HG03159 (cell line): ENCODE measurements at regions not wholly inside any gene's neighbourhood (a gene's known extent, or its start where the extent isn't known, plus 50 kb on each side); places are given as distances from the start of the nearest gene placed in this dataset.
"Not testable (repeated sequence)": the region's sequence is repeated elsewhere in the genome, so short reads cannot be mapped to it uniquely, and the experiment has no call there.

ENCODE experiments used
- ATAC-seq: cut with Tn5 transposase; IDR thresholded peaks from one replicate; pipeline ENCODE4 v1.9.1; 2021; ENCODE audit warnings: mild to moderate bottlenecking, moderate library complexity; ENCODE audit not compliant: unreplicated experiment

DNA sequence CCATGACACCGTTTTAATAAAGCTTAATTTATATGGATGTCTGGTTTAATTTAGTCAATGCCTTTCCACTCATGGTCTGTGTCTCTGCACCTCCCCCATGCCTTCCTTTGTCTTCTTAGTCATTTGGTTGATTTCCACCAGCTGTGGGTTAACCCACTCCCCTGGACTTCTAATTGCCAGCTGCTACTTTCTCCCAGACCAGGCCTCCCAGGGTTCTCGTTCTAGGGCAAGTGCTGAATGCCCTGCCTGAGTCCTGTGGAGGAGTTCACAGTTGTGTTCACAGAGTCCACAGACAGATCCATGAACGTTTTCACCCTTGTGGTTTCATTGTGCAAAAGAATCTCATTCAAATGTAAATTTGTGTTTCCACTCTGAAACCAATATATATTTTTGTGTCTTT lies 243.4 kb downstream of the NUF2 start:
- ATAC-seq = no peak

DNA sequence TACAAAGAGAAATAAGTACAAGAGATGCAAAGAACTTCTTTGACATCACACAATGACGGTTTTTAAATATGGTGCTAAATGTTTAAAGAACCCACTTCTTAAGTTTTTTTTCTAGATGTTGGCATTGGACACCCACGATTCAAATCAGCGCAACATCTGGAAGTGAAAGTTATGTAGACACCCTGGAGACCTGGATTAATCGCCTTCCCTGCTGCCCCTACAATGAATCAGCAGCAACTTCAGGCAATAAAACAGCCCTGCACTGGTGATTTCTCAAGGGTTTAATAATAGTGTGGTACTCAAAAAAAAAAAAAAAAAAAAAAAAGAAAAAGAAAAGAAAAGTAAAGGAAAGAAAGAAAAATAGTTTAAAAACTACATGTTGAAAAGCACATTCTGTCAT lies 248.3 kb downstream of the NUF2 start:
- no peak for ATAC-seq

DNA sequence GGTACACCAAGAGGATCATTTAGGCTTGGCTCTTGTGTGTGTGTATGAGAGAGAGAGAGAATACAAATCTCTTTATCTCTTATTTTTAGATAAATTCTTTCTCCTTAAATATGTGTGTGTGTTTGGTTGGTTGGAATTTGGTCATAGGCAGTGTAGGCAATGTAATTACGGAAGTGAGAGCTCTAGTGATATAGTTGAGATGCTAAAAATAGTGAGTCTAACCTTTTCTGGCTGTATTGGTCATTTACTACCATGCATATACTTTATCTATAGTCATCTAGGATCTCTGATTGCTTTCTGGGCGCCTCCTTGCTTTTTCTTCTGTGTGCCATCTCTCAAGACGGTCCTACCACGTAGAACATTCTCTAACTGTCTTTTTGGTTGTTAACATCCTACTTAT lies 250.2 kb downstream of the NUF2 start:
- no peak for ATAC-seq

DNA sequence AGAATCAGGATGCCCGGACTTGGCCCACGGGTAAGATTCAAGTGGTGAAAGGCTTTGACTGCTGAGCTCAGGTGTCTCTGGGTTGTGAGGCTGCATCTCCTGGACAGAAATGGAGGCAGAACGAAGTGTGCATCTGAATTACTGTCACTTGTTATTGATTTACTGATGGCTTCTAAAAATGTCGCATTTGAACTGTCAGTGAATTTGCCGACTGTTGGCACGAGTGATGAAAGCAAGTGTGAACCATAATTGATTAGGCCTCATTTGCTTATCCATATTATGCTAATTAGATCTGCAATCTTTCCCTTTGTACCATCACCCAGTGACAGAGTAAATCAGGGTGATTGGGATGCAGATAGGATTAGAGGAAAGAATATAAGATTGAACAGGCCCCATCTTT lies 252.4 kb downstream of the NUF2 start:
- ATAC-seq = no peak

DNA sequence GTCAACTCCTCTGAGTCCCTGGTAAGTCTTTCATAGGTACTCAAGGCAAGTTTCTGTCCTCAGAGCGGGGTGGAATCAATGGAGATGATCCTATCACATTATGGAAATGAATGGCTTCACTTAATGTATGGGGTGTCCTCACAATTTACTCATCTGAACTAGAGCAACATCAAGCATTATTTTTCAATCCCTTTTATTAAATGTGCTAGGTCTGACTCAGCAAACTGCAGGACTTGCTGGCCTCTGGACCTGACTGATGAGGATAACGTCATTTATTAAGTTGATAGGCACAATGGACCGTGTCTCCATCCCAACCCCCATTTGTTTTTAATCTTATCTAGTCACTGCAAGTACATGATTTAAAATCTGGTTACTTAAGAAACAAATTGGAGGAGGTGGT lies 259.2 kb downstream of the NUF2 start:
- ATAC-seq = no peak

DNA sequence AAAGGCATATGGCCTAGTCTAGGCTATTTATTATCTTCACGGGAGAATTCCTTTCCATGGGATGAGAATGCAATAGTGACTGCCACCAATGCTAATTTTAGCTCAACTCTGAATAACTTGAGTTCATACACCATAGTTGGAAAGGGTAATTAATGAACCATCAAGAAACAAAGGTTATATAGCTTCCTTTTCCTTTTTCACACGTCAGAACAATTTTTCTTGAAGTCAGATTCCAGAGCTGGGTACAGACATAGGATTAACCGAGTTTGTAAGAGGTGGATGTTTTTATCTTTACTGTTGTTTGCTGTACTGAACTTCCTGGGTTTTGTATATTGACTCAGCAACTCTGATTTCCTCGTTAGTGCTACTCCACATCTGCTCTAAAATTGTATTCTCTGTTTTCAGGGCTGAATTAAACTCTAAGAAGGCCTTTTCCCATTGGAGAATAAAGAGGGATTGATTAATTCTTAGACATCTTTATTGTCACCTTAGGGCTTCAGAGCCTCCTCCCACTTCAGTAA lies 262.0 kb downstream of the NUF2 start:
- no peak for ATAC-seq

DNA sequence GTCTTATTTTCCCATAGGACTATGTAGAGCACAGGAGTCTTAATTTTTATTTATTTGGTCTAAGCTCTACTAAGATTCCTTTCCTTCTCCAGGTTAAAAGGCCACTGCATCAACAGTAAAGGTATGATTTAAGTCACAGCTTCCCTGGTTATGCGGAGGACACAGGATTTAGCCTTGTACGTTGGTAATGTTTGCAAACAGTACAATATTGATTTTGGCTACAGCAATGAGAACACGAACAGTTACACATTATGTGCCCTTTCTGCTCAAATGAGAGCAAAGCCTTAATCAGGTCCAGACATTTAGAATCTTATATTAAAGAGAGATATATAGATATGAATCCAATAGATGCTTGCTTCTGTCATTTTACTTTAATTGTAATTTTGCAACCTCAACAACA lies 264.0 kb downstream of the NUF2 start:
- ATAC-seq = no peak

DNA sequence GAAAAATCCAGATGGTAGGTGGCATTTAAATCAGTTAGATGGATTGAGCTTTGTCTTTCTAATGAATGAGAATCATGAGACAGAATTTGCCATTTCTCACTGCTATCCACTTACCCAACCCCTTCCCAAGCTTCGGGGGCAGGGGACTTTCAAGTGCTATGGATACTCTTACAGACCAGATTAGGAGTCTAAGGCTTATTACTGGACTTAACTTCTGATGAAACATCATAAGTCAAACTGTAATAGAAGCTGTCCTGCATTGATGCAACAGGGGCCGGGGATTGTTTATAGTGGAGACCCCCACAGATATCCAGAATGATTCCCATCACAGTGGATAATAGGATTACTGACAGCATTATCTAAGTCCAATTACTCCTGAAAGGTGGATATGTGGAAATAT lies 267.0 kb downstream of the NUF2 start:
- no peak for ATAC-seq

DNA sequence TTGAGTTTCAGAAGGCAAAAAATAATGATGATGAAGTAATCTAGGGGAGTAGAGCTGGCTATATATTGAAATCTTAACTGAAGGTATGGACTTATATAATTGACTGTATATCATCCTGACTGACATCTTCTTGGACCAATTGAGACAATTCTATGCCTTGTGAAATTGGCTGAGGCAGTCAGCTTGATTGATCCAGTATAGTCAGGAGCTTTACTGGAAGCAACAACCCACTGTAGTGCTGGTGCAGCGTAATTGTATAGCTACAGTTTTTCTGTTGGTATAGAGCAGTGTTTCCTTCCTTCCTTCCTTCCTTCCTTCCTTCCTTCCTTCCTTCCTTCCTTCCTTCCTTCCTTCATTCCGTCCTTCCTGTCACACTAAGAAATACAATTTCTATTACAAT lies 268.0 kb downstream of the NUF2 start:
- no peak for ATAC-seq

DNA sequence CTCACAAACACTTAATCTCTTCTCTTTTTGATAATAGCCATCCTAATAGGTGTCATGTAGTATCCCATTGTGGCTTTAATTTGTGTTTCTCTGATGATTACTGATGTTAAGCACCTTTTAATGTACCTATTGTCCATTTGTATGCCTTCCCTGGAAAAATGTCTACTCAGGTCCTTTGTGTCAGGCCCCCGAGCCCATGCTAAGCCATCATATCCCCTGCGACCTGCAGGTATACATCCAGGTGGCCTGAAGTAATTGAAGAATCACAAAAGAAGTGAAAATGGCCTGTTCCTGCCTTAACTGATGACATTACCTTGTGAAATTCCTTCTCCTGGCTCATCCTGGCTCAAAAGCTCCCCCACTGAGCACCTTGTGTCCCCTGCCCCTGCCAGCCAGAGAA lies 269.4 kb downstream of the NUF2 start:
- ATAC-seq = not testable (repeated sequence)

DNA sequence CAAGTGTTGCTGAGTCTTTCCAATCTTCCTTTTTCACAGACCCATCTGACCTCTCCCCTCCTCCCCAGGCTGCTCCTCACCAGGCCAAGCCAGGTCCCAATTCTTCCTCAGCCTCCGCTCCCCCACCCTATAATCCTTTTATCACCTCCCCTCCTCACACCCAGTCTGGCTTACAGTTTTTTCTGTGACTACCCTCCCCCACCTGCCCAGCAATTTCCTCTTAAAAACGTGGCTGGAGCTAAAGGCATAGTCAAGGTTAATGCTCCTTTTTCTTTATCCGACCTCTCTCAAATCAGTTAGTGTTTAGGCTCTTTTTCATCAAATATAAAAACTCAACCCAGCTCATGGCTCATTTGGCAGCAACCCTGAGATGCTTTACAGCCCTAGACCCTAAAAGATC lies 270.9 kb downstream of the NUF2 start:
- ATAC-seq = not testable (repeated sequence)

DNA sequence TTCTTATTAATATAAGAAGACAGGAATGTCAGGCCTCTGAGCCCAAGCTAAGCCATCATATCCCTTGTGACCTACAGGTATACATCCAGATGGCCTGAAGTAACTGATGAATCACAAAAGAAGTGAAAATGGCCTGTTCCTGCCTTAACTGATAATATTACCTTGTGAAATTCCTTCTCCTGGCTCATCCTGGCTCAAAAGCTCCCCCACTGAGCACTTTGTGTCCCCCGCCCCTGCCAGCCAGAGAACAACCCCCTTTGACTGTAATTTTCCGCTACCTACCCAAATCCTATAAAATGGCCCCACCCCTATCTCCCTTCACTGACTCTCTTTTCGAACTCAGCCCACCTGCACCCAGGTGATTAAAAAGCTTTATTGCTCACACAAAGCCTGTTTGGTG lies 274.4 kb downstream of the NUF2 start:
- ATAC-seq = not testable (repeated sequence)

DNA sequence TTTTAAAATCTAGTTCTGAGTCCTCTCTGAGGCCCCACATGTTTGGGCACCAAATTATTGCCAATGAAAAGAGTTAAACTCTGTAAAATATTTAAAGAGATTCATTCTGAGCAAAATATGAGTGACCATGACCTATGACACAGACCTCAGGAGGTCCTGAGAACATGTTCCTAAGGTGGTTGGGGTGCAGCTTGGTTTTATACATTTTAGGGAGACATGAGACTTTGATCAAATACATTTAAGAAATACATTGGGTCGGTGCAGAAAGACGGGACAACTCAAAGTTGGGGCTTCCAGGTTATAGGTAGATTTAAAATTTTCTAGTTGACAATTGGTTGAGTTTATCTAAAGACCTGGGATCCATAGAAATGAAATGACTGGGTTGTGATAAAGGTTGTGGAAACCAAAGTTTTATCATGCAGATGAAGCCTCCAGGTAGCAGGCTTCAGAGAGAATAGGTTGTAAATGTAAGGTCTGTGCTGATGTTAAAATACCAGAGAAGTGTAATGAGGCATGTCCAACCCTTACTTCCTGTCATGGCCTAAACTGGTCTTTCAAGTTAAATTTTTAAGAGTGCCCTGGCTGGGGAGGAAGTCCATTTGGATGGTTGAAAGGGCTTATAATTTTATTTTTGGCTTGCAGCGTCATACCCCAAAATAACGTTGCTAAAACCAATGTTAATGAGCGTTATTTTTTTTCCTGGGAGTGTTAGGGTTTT lies 274.9 kb downstream of the NUF2 start:
- no peak for ATAC-seq

DNA sequence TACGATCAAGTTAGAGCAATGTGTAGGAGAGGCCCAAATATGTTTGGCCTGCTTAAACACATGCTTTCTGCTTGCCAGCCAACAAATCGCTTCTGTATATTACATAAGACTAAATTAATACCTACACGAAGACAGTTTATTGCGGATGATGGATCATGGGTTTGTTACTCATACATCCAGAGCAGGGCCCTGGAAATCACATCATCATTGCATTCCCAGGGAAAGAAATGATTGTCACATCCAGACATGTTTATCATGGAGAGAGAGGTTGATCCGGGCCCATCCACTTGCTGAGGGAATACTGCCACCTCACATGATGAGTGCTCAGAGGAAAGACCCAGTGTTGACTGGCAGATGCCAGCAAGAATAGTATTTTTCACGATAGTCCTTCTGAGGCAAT lies 282.6 kb downstream of the NUF2 start:
- no peak for ATAC-seq

DNA sequence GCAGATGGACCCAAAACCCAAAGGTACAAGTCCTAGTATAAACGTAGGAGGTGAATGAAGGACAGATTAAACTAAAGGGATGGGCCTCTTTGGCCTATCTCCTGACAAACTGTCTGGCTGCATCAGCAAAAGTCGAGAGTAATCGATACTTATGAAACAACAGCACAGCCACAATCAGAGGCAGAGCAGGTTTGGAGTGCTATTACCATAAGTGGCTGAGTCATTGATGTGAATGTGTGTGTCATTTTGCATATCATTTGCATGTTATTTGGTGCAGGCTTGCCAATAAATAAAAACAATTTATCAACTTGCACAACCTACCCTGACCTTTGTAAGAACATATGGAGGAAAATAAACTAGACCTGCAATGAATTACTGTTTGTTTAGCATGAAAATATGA lies 283.1 kb downstream of the NUF2 start:
- no peak for ATAC-seq

DNA sequence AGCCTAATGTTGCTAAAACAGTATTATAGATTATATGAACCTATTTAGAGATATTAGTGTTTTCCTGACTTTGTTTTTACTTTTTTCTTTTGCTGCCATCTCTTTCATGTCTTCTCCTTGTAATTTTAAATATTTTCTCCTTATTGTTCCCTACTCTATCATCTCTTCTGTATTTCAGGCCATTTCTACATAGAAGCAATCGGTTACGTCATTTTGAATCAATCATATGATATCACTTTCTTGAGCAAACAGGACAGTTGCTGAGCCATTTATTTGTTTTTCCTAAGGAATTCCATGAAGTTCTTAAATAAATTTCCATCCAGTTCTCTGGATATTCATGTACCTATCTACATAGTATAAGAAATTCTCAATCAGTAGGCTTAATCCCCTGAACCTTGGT lies 287.2 kb downstream of the NUF2 start:
- ATAC-seq = no peak

DNA sequence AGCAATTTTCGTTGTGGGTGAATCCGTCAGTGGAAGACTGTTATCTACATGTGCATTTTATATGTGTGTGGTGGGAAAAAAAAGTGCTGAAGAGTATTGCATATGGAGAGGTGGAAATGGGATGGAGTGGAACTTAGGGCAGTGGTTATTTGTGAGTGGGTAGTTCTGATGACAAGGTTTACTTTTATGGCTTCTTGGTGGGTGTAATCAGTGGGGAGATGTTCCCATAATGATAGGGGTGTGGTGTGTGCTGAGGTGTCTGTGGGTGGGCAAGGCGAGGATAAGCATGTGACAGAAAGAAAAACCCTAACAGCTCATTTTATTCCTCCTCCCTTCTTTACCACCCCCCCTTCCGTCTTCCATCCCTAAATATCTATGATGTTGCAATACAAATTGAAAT lies 288.1 kb downstream of the NUF2 start:
- no peak for ATAC-seq

DNA sequence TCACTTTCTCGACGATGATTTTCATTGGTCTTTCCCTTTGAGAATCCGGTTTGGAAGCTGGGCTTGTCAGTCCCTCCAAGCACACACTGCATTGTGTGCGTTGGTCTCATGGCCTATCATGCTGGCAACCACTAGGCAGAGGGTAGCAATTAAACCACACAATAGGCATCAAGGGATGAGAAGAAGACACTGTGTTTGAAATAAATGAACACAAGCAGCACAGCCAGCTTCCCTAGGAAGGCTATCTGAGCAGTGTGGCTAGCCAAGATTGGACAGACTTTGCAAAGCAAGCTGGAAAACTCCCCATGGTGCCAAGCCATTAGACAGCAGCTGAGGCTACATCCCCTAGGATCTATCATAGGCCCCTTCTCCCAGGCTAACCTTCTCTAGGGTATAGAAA lies 288.7 kb downstream of the NUF2 start:
- no peak for ATAC-seq

DNA sequence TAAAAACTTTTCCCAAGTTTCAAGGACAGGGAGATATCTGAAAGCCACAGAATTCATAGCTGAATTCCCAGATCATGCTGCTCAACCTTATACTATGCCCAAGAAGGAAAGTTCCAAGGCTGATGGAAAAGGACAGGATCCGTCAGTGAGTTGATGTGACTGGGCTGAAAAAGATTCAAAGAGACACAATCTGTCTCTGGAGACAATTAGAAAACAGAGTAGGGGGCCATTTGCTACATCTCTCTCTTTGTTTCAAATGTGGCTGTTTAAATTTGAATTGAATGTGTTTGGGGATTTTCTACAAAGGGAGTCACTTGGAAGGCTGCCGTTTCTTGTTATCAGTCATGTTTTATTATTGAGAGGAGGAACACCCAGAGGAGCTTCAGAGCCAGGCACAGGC lies 292.6 kb downstream of the NUF2 start:
- ATAC-seq = no peak

DNA sequence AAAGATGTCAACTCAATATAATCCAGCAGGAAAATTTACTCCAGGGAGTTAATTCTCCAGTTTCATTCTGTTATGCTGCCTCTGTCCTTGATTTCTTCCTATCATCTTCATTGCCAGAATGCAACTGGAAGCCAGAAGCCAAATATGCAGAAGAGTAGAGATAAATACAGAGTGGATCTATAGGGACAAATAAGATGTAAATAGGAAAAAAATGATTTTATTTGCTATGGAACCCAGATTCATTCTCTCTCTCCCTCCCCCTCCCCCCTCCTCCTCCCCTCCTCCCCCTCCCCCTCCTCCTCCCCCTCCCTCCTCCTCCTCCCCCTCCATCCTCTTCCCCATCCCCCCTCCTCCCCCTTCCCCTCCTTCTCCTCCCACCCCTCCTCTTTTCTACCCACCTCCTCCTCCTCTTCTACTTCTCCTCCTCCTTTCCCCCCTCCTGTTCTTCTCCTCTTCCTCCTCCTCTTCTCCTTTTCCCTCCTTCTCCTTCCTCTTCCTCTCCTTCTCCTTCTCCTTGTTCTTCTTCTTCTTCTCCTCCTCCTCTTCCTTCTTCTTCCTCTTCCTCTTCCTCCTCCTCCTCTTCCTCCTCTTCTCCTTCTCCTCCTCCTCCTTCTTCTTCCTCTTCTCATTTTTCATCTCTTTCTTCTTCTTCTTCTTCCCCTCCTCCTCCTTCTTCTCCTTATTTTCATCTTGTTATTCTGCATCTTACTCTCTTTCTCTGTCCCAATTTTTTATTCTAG lies 306.4 kb downstream of the NUF2 start:
- no peak for ATAC-seq

DNA sequence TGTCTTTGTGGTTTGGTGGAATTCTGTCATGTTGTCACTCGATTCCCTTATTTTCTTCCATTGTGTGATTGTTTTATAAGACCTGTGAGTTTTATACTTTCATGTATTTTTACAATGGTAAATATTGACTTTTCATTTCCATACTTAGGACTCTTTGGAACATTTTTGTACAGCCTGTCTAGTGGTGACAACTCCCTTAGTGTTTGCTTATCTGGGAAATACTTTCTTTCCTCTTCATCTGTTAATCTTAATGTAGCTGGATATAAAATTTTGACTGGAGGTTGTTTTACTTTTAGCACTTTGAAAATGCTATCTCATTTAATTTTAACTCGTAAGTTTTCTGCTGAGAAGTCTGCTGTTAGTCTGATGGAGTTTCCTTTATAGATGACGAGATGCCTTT lies 310.5 kb downstream of the NUF2 start:
- no peak for ATAC-seq

DNA sequence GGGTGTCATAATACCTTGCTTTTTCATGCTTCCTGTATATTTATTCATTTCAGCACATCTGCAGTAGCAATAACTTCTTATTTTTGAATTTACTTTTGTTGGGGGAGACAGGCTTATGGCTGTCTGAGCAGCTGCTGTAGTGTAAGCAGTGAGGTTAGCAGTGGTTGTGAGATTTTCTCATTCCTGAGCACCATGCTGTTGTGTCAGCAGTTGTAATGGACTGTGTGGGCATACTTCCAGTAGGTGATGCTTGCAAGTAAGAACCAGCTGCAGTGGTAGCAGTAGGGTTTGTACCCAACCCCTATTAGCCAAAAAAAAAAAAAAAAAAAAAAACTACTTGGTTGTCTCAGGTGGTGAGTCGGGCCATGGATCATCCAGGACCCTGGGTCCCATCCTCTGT lies 311.6 kb downstream of the NUF2 start:
- no peak for ATAC-seq

DNA sequence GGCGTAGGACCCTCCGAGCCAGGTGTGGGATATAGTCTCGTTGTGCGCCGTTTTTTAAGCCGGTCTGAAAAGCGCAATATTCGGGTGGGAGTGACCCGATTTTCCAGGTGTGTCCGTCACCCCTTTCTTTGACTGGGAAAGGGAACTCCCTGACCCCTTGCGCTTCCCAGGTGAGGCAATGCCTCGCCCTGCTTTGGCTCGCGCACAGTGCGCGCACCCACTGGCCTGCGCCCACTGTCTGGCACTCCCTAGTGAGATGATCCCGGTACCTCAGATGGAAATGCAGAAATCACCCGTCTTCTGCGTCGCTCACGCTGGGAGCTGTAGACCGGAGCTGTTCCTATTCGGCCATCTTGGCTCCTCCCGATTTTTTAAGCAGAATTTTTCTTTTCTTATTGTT lies 323.9 kb downstream of the NUF2 start:
- ATAC-seq = not testable (repeated sequence)
